Brain microvascular endothelial cell (primary cell): ENCODE measurements at regions not wholly inside any gene's neighbourhood (a gene's known extent, or its start where the extent isn't known, plus 50 kb on each side); places are given as distances from the start of the nearest gene placed in this dataset.
A peak's percentile ranks its signal among the peaks of the same experiment; 100 is the strongest.

Experiments used
- DNase-seq: peaks from one replicate; pipeline ENCODE4 v3.0.0-alpha.2; 2020
- H3K27ac ChIP-seq: fragments of 250-450 bp; sonication (Bioruptor Pico); 2 replicates; pipeline ENCODE4 v1.5.1; 2020; ENCODE audit warnings: mild to moderate bottlenecking, moderate library complexity
- H3K27me3 ChIP-seq: fragments of 250-450 bp; sonication (Bioruptor Pico); replicated peaks from 2 replicates; pipeline ENCODE4 v1.5.1; 2020; ENCODE audit warnings: mild to moderate bottlenecking
- H3K36me3 ChIP-seq: fragments of 250-450 bp; sonication (Bioruptor Pico); replicated peaks from 2 replicates; pipeline ENCODE4 v1.5.1; 2020; ENCODE audit warnings: mild to moderate bottlenecking
- H3K4me3 ChIP-seq: 2 replicates; pipeline ENCODE4 v1.5.1; 2011; ENCODE audit warnings: low read depth, mild to moderate bottlenecking, control low read depth, low read length, moderate library complexity
- in situ Hi-C: cut with HindIII; loops from 2 replicates; pipeline ENCODE4 v1.10.0; 2017; ENCODE audit warnings: low sequenced_read_pairs, low pct_ligation_motif_present
- TF ChIP-seq, protein P1 (sequence below): IDR thresholded peaks from 2 replicates; pipeline ENCODE4 v1.5.1; 2011; ENCODE audit warnings: low read depth, mild to moderate bottlenecking, moderate library complexity, low read length, control low read depth, inconsistent platforms; ENCODE audit errors: missing control alignments

DNA sequence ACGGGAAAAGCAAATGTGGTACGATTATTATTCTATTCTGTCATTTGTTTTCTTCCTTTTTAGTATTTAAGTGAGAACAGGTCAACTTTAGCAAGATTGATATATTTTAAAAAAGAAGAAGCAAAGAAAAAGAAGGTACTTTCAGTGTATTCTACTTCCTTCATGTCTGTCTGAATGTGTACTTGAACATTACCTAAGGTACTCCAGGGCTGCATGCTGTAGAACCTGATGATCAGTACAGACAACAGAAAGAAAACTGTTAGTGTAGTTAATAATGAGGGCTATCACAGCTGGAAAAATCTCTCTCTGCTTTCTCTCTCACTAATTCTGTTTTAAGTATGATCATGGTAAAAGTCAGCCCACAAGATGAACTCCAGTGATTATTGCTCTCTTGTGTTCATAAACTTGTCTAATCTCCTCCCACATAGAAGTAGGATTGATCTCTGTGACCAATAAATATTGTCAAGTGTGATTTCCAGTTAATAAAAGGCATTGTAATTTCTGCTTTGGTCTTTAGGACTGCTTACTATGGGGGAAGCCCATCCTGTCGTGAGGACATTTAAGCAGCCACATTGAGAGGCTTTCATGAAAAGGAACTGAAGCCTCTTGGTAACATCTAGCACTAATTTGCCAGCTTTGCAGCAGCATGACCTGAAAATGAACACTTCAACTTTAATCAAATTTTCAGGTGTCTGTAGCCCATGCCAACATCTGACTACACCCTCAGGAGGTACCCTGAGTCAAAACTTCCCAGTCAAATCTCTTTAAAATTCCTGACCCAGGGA lies 864.0 kb upstream of the ACO1 start:
- H3K27me3 ChIP-seq: no peaks in the 10 kb centered on the region
- in situ Hi-C loops: no loop called here
- no peaks in the 10 kb centered on the region for H3K36me3 ChIP-seq
- H3K27ac ChIP-seq: no peak overlapping the region
- no peak for DNase-seq
- H3K4me3 ChIP-seq: no peak overlapping the region
- TF ChIP-seq, protein P1, sequence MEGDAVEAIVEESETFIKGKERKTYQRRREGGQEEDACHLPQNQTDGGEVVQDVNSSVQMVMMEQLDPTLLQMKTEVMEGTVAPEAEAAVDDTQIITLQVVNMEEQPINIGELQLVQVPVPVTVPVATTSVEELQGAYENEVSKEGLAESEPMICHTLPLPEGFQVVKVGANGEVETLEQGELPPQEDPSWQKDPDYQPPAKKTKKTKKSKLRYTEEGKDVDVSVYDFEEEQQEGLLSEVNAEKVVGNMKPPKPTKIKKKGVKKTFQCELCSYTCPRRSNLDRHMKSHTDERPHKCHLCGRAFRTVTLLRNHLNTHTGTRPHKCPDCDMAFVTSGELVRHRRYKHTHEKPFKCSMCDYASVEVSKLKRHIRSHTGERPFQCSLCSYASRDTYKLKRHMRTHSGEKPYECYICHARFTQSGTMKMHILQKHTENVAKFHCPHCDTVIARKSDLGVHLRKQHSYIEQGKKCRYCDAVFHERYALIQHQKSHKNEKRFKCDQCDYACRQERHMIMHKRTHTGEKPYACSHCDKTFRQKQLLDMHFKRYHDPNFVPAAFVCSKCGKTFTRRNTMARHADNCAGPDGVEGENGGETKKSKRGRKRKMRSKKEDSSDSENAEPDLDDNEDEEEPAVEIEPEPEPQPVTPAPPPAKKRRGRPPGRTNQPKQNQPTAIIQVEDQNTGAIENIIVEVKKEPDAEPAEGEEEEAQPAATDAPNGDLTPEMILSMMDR: no peak

DNA sequence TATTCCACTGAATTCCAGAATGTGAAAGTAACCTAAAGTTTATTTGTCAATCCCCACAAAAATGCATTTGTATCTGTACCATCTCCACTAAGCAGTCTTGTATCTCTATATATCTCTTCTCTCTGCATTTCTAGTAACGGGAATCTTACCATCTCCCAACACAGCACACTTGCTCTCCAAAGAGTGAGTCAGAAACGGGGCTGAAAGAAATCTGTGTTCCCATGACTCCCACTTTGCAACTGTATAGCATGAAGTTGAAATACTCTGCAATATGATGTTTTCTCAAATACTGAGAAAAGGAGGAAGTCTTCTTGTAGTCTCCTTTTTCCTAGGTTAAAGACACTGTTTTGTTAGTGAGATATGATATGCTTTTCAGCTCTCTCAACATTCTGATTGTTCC lies 848.8 kb upstream of the ACO1 start:
- TF ChIP-seq, protein P1: no peak
- Histone ChIP-seq H3K36me3 (no peaks in the 10 kb centered on the region), H3K27me3 (no peaks in the 10 kb centered on the region), H3K27ac (no peak overlapping the region), H3K4me3 (no peak overlapping the region)
- in situ Hi-C loops: no loop called here
- DNase-seq: no peak

DNA sequence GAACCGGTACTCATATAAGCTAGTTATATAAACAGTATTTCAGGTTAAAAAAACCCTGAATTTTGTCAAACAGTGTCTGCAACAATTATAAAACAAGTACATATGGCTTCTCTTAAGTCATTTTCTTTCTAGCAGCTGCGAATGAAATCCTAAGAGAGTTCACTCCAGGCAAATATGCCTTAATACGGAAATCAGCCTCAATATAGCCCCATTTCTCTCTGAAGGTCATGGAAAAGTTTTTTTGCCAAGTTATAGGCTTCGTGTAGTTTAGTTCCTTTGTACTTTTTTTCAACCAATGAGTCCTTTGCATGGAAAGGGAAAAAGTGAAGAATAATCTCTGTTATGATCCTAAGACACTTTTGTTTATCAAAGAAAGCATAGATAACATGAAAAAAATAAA lies 848.0 kb upstream of the ACO1 start:
- DNase-seq: no peak
- TF ChIP-seq, protein P1: no peak
- Histone ChIP-seq H3K27ac (no peak overlapping the region), H3K27me3 (no peaks in the 10 kb centered on the region), H3K36me3 (no peaks in the 10 kb centered on the region), H3K4me3 (no peak overlapping the region)
- in situ Hi-C loops: no loop called here

DNA sequence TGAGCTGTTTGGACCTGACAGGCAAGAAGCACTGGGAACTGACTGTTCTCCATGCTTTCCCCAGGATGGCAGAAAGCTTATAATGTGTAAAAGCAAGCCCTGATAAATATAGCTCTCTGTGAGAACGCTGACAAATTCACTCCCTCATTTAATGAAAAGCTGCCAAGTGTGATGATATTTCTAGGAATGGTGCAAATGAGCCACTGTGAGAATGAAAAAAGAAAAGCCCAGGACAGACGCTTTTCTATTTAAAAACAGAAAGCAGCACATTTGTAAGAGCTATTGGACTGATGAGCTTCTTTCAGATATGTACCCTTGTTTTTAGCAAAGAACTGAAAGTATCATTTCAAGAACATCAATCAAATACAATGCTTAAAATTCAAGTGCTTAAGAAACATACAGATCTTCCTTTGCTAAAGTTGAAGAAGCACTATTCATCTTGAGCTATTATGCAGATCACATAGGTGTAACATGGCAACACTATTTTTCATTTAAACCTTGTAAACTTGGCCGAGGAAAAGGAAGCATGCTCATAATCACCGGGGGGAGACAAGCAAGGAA lies 842.6 kb upstream of the ACO1 start:
- no peak overlapping the region for H3K4me3 ChIP-seq
- no peak for DNase-seq
- in situ Hi-C loops: no loop called here
- TF ChIP-seq, protein P1: no peak
- no peaks in the 10 kb centered on the region for H3K27me3 ChIP-seq
- no peaks in the 10 kb centered on the region for H3K36me3 ChIP-seq
- H3K27ac ChIP-seq: no peak overlapping the region

DNA sequence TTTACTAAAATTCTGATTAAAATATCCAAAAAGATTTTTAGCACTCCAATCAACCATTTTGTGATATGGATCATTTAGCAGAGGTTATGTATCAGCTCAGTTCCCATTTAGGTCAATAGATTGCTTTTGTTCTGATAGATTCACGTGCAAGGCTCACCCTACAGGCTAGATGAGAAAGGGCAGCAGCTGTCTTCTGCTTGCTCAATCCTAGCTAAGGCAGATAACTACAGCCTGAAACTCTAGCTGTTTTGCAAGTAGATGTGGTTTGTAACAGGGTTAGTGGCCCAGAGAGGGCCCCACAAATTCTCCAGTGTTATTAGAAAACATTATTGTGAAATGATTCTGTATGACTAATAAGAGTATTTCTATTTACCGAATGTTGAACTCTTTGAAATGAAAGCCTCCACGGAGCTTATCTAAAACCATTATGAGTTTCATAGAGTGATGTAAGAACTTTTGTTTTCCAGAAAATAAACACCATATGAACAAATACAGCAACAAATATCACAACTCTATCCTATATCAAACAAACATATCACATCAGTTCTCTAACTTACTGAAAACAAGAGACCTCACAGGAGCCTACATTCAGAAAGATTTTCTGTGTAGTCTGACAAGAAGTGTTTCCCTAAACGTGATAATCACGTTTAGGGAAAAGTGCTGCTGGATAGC lies 841.9 kb upstream of the ACO1 start:
- peak; percentile 80 for DNase-seq
- TF ChIP-seq, protein P1: peak; percentile 75
- Histone ChIP-seq H3K36me3 (no peaks in the 10 kb centered on the region), H3K27ac (peak overlapping the region; percentile 54), H3K27me3 (no peaks in the 10 kb centered on the region), H3K4me3 (no peak overlapping the region)
- in situ Hi-C loops: no loop called here
